Fibroblast of pulmonary artery (primary cell): ENCODE measurements at regions not wholly inside any gene's neighbourhood (a gene's known extent, or its start where the extent isn't known, plus 50 kb on each side); places are given as distances from the start of the nearest gene placed in this dataset.
A peak's percentile ranks its signal among the peaks of the same experiment; 100 is the strongest.

Experiments
- DNase-seq: peaks from one replicate; pipeline ENCODE4 v3.0.0-alpha.2; 2010; ENCODE audit warnings: low read depth
- H3K4me3 ChIP-seq: replicated peaks from 2 replicates; pipeline ENCODE4 v1.5.1; 2011; ENCODE audit warnings: low read depth, mild to moderate bottlenecking, control low read depth, low read length, moderate library complexity
- CTCF ChIP-seq: IDR thresholded peaks from 2 replicates; pipeline ENCODE4 v1.5.1; 2011; ENCODE audit warnings: mild to moderate bottlenecking, control low read depth, low read length, inconsistent platforms; ENCODE audit errors: missing control alignments

- DNase-seq = no peak
- no peak for TF ChIP-seq CTCF
Measured at GRCh38 chr5:53429706-53430105, 50.7 kb upstream of the FST start.

GRCh38 chr5:53430618-53431252, 49.7 kb upstream of the FST start:
- peak; percentile 85 for DNase-seq

More at GRCh38 chr5:53429706-53430105, 50.7 kb upstream of the FST start:
- H3K4me3 ChIP-seq = no peak overlapping the region

More at GRCh38 chr5:53430618-53431252, 49.7 kb upstream of the FST start:
- H3K4me3 ChIP-seq = no peak overlapping the region
- TF ChIP-seq CTCF = peak; percentile 71
